ENCODE measurements at regions not wholly inside any gene's neighbourhood (a gene's known extent, or its start where the extent isn't known, plus 50 kb on each side); places are given as distances from the start of the nearest gene placed in this dataset.
"Not testable (repeated sequence)": the region's sequence is repeated elsewhere in the genome, so short reads cannot be mapped to it uniquely, and the experiment has no call there.

- no peak for DNase-seq
Observed at GRCh38 chr10:7026818-7027217, 384.0 kb downstream of the SFMBT2 start.

- DNase-seq, result no peak
Observed at GRCh38 chr10:7025296-7025695, 385.5 kb downstream of the SFMBT2 start.

- DNase-seq, result no peak
Observed at GRCh38 chr10:7015457-7015856, 395.4 kb downstream of the SFMBT2 start.

GRCh38 chr10:7014721-7015120, 396.1 kb downstream of the SFMBT2 start:
- DNase-seq, result no peak

GRCh38 chr10:7011994-7012393, 398.8 kb downstream of the SFMBT2 start:
- no peak for DNase-seq

GRCh38 chr10:7008645-7009044, 402.2 kb downstream of the SFMBT2 start:
- DNase-seq, result no peak

- peak; percentile 25 for DNase-seq
Observed at GRCh38 chr10:7007600-7008190, 403.1 kb downstream of the SFMBT2 start.

GRCh38 chr10:7006566-7006965, 404.3 kb downstream of the SFMBT2 start:
- no peak for DNase-seq

GRCh38 chr10:7003831-7004395, 406.9 kb downstream of the SFMBT2 start:
- peak; percentile 24 for DNase-seq

- DNase-seq, result no peak
Observed at GRCh38 chr10:7000061-7000460, 410.8 kb downstream of the SFMBT2 start.

GRCh38 chr10:6999232-6999925, 411.5 kb downstream of the SFMBT2 start:
- DNase-seq, result no peak

GRCh38 chr10:6997509-6997908, 413.3 kb downstream of the SFMBT2 start:
- no peak for DNase-seq

- DNase-seq, result no peak
Observed at GRCh38 chr10:6996431-6996830, 414.4 kb downstream of the SFMBT2 start.

GRCh38 chr10:6995831-6996230, 415.0 kb downstream of the SFMBT2 start:
- DNase-seq, result no peak

- DNase-seq, result no peak
Observed at GRCh38 chr10:6995341-6995740, 415.3 kb upstream of the PRKCQ start.

- peak; percentile 24 for DNase-seq
Observed at GRCh38 chr10:6990891-6991290, 410.8 kb upstream of the PRKCQ start.

GRCh38 chr10:6988654-6989053, 408.6 kb upstream of the PRKCQ start:
- DNase-seq, result peak; percentile 22

GRCh38 chr10:6987536-6987945, 407.5 kb upstream of the PRKCQ start:
- DNase-seq, result no peak

- no peak for DNase-seq
Observed at GRCh38 chr10:6986927-6987326, 406.9 kb upstream of the PRKCQ start.

GRCh38 chr10:6985644-6986043, 405.6 kb upstream of the PRKCQ start:
- DNase-seq, result no peak

GRCh38 chr10:6984971-6985370, 404.9 kb upstream of the PRKCQ start:
- DNase-seq, result no peak

GRCh38 chr10:6984016-6984415, 403.9 kb upstream of the PRKCQ start:
- not testable (repeated sequence) for DNase-seq

GRCh38 chr10:6980353-6980752, 400.3 kb upstream of the PRKCQ start:
- DNase-seq, result no peak

- no peak for DNase-seq
Observed at GRCh38 chr10:6979371-6979770, 399.3 kb upstream of the PRKCQ start.

Measured in hematopoietic multipotent progenitor cell treated with erythropoietin and hydrocortisone succinate and interleukin-3 and kit ligand, for 6 days (in vitro differentiated cells).